Spinal cord (tissue), 9 donors: ENCODE measurements at regions not wholly inside any gene's neighbourhood (a gene's known extent, or its start where the extent isn't known, plus 50 kb on each side); places are given as distances from the start of the nearest gene placed in this dataset.
"Not testable (repeated sequence)": the region's sequence is repeated elsewhere in the genome, so short reads cannot be mapped to it uniquely, and the experiment has no call there.

Experiments
- DNase-seq, 6 donors: peaks; one replicate each; pipeline versions ENCODE4 v3.0.0 to v3.0.0-alpha.2; 2013 to 2015; ENCODE audit warnings: low spot score in 6 of 6, low read depth in 4 of 6
- H3K27ac ChIP-seq: one replicate; pipeline ENCODE4 v1.5.1; 2013; ENCODE audit warnings: low read depth, low read length, control low read depth
- H3K27me3 ChIP-seq: one replicate; pipeline ENCODE4 v1.6.1; 2013; ENCODE audit warnings: low read length; ENCODE audit not compliant: control insufficient read depth, insufficient read depth
- H3K36me3 ChIP-seq: one replicate; pipeline ENCODE4 v1.6.1; 2013; ENCODE audit warnings: low read length; ENCODE audit not compliant: control insufficient read depth, insufficient read depth
- H3K4me1 ChIP-seq: one replicate; pipeline ENCODE4 v1.6.1; 2013; ENCODE audit warnings: low read length; ENCODE audit not compliant: control insufficient read depth, insufficient read depth
- H3K4me3 ChIP-seq: one replicate; pipeline ENCODE4 v1.5.1; 2013; ENCODE audit warnings: low read depth, low read length, control low read depth
- H3K9me3 ChIP-seq: one replicate; pipeline ENCODE4 v1.6.1; 2013; ENCODE audit warnings: low read length; ENCODE audit not compliant: control insufficient read depth, insufficient read depth
- WGBS: methylation state at CpG from one replicate; pipeline ENCODE4 v1.1.5; 2013; ENCODE audit warnings: missing lambda C conversion rate; ENCODE audit not compliant: insufficient coverage; 5-methylcytosine and 5-hydroxymethylcytosine counted together
- donor health status: healthy.

DNA sequence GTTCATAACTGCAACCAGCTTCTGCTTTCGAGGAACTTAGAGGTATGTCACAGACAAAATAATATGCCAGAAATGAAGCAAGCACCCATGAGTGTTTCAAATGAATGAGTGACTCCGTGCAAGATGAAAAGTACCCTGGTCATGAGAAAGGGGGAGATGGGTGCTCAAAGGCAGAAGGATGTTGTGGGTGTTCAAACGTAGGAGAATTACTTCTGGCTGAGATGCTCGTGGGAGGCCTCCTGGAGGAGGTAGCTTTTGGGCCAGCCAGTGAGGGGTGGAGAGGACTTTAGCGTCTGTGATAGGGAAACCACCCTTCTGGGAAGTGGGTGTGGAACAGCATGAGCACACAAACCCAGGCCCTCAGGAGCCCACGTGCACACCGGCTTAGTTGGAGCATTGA, 113.8 kb downstream of the SYF2 start:
- DNase-seq = no peak
- Histone ChIP-seq H3K4me1 (no peaks in the 10 kb centered on the region), H3K27ac (no peak overlapping the region), H3K27me3 (no peaks in the 10 kb centered on the region), H3K36me3 (no peaks in the 10 kb centered on the region), H3K9me3 (no peaks in the 10 kb centered on the region), H3K4me3 (no peak overlapping the region)
- WGBS = 81% methylated on average over 6 of the region's 7 CpGs

DNA sequence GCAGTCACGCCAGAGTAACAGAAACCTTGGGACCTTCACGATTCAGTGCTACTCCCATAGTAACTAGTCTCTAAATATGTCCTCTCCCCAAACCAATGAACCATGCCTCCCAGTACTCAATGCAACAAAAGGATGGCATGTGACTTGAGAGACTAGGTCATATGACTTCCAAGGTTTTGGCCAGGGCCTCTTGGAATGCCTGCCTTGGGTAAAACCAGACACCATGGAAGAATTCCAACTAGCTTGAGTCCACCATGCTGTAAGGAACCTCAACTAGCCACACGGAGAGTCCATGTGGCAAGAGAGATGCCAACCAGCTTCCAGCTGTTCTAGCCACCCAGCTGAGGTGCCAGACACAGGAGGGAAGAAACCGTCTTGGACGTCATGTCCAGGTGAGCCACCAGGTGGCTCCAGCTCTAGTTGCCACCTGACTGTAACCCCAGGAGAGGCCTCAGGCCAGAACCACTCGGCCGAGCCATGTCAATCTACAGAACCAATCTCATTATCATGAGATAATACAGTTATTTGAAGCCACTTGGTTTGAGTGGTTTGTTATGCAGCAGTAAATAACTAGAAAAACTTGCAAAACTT, 115.0 kb downstream of the SYF2 start:
- 69% methylated on average over 5 of the region's 7 CpGs for WGBS
- H3K4me1 ChIP-seq = no peaks in the 10 kb centered on the region
- H3K27ac ChIP-seq = no peak overlapping the region
- H3K4me3 ChIP-seq = no peak overlapping the region
- H3K27me3 ChIP-seq = no peaks in the 10 kb centered on the region
- H3K9me3 ChIP-seq = no peaks in the 10 kb centered on the region
- DNase-seq = no peak
- H3K36me3 ChIP-seq = no peaks in the 10 kb centered on the region

DNA sequence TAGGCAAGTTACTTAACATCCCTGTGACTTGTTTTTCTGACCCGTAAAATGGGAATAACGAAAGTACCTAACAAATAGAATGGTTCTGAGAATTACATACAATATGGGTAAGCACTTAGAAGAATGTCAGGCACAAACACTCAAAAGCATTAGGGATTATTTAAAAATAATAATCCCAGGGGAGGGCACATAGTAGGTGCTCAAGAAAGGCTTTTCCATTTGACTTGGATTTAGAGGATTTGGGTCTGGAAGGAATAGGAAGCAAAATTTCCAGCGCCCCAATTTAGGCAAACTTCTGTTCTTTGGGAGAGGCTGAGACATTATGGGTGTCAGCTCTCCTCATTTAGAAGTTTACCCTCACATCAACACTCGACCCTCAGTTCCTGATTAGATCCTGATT, 115.5 kb downstream of the SYF2 start:
- no peak overlapping the region for H3K27ac ChIP-seq
- H3K27me3 ChIP-seq = no peaks in the 10 kb centered on the region
- no peak for DNase-seq
- H3K4me3 ChIP-seq = no peak overlapping the region
- WGBS = 86% methylated on average over 1 of the region's 4 CpGs
- H3K36me3 ChIP-seq = no peaks in the 10 kb centered on the region
- no peaks in the 10 kb centered on the region for H3K9me3 ChIP-seq
- no peaks in the 10 kb centered on the region for H3K4me1 ChIP-seq

DNA sequence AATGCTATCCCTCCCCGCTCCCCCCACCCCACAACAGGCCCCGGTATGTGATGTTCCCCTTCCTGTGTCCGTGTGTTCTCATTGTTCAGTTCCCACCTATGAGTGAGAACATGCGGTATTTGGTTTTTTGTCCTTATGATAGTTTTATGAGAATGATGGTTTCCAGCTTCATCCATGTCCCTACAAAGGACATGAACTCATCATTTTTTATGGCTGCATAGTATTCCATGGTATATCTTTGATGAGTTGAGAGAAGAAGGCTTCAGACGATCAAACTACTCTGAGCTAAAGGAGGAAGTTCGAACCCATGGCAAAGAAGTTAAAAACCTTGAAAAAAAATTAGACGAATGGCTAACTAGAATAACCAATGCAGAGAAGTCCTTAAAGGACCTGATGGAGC, 116.2 kb downstream of the SYF2 start:
- not testable (repeated sequence) for H3K4me3 ChIP-seq, H3K4me1 ChIP-seq, H3K27ac ChIP-seq, H3K36me3 ChIP-seq, H3K9me3 ChIP-seq, DNase-seq, H3K27me3 ChIP-seq
- no CpG with 5 or more reads among the region's 7 CpGs for WGBS

DNA sequence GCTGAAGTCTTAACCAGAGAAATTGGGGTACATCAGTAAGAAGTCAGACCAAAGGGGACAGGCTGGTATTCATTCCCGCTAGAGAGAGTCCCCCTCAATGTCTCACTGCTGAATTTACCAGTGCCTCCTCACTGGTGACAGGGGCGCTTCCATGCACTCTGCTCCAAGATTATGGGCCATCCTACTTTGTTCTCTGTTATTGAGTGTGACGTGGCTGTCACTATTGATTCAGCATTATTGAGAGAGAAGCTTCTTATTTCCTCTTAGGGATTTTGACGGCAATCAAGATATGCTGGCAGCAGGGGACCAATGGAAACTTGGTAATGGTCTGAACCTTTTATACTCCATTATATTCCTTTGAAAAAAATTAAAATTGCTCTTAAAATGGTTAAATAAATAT, 118.6 kb downstream of the SYF2 start:
- Histone ChIP-seq H3K4me3 (no peak overlapping the region), H3K36me3 (no peaks in the 10 kb centered on the region), H3K27me3 (no peaks in the 10 kb centered on the region), H3K4me1 (no peaks in the 10 kb centered on the region), H3K9me3 (peaks cover 4% of the 10 kb centered on the region), H3K27ac (no peak overlapping the region)
- DNase-seq = no peak
- WGBS = 81% methylated on average over 2 of the region's 4 CpGs

DNA sequence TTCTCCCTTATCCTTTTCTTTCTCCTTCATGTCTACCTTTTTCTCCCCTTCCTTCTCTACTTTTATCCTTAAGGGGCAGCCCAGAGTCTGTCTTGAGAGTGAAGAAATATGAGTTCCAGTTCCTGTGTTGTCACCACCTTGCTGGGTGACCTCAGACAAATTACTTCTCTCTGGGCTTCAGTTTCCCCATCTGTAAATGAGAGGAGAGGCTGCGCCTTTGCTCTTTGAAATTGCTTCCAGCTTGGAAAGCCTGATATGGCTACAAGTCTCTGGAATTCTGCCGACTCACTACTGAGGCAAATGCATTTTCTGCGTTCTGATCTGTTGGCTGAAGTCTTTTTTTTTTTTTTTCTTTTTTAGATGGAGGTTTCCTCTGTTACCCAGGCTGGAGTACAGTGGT, 119.2 kb downstream of the SYF2 start:
- no peak overlapping the region for H3K4me3 ChIP-seq
- 71% methylated on average over 1 of the region's 3 CpGs for WGBS
- DNase-seq = no peak

DNA sequence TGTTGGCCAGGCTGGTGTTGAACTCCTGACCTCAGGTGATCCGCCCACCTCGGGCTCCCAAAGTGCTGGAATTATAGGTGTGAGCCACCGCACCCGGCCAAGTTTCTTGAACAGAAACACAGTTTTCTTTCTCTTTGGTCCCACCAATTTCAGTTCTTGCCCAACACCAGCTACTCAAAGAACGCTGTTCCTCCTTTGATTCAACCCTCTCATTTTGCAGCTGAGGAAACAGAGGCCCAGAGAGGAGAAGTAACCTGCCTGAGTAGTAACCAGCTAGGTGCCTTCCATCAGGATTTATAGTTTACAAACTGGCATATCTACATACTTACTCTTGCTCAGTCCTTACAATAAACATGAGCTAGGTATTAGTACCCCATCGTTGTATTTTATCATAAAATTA, 119.9 kb downstream of the SYF2 start:
- H3K4me1 ChIP-seq = no peaks in the 10 kb centered on the region
- 94% methylated on average over 5 of the region's 6 CpGs for WGBS
- H3K9me3 ChIP-seq = peaks cover 4% of the 10 kb centered on the region
- peaks cover under 1% of the 10 kb centered on the region for H3K27me3 ChIP-seq
- no peaks in the 10 kb centered on the region for H3K36me3 ChIP-seq
- DNase-seq = no peak
- no peak overlapping the region for H3K4me3 ChIP-seq
- no peak overlapping the region for H3K27ac ChIP-seq

More for the DNA sequence above, 119.2 kb downstream of the SYF2 start:
- Histone ChIP-seq H3K36me3 (no peaks in the 10 kb centered on the region), H3K9me3 (peaks cover 4% of the 10 kb centered on the region), H3K27me3 (no peaks in the 10 kb centered on the region), H3K27ac (no peak overlapping the region), H3K4me1 (no peaks in the 10 kb centered on the region)

DNA sequence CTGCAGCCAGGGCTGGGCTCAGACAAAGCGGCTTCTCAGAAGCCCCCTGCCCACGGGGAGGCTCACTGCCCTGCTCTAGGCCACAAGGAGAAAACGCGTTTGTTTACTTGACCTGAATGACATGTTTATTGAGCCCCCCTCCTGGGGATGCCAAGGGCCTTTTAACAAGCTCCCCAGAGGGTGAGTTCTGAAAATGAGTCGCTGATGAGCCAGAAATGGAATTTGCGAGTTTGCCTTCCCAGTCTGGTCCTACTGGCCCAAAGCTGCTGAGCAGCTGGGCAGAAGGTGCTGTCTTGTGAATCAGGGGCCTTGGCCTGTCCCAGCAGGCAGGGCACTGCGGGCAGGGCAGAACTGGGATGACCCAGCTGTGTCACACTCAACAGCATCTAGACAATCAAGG, 120.6 kb downstream of the SYF2 start:
- peaks cover 2% of the 10 kb centered on the region for H3K27me3 ChIP-seq
- no peaks in the 10 kb centered on the region for H3K4me1 ChIP-seq
- H3K9me3 ChIP-seq = peaks cover 4% of the 10 kb centered on the region
- H3K4me3 ChIP-seq = no peak overlapping the region
- WGBS = 33% methylated on average over 7 of the region's 7 CpGs
- no peaks in the 10 kb centered on the region for H3K36me3 ChIP-seq
- H3K27ac ChIP-seq = no peak overlapping the region
- no peak for DNase-seq

DNA sequence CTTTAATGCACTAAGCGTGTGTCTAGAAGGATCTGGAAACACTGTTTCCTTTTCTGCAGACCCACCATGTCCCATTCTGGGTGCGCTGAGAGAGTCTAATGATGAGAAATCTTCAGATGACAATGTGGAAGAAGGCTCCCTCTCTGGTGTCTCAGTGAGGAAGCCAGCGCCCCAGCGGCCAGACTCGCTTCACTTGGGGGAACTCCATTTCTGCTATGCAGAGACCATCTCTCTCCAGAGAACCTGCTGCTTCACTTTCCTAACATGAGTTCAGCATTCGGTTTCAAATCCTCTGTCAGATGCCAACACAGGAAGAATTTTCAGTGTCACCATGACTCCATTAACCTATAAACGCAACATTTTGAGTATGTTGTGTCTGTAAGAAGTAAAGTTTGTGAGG, 121.8 kb downstream of the SYF2 start:
- H3K4me3 ChIP-seq = no peak overlapping the region
- DNase-seq = no peak
- no peaks in the 10 kb centered on the region for H3K36me3 ChIP-seq
- peaks cover 2% of the 10 kb centered on the region for H3K27me3 ChIP-seq
- peaks cover 4% of the 10 kb centered on the region for H3K9me3 ChIP-seq
- WGBS = 100% methylated on average over 5 of the region's 7 CpGs
- no peaks in the 10 kb centered on the region for H3K4me1 ChIP-seq
- no peak overlapping the region for H3K27ac ChIP-seq

DNA sequence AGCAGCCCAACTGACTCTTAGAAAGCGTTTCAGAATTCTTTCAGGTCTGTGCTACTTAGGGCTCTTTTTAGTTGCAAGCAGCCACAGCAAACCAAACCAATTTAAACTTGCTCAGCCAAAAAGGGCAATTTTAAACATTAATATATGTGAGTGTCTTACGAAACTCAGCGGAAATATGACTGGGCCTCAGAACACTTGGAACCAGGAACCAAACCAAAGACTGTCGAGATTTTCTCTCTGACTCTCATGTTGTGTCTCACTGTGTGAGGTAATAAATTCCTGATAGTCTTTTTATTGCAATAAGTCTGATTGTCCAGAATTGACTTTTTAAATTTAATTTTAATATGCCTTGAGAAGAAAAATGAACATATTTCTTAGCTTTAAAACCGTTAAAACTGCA, 122.3 kb downstream of the SYF2 start:
- Histone ChIP-seq H3K9me3 (peaks cover 4% of the 10 kb centered on the region), H3K4me3 (no peak overlapping the region), H3K27ac (no peak overlapping the region), H3K4me1 (no peaks in the 10 kb centered on the region), H3K27me3 (peaks cover 2% of the 10 kb centered on the region), H3K36me3 (no peaks in the 10 kb centered on the region)
- WGBS = 100% methylated on average over 2 of the region's 5 CpGs
- DNase-seq = no peak
